ENCODE measurements at regions not wholly inside any gene's neighbourhood (a gene's known extent, or its start where the extent isn't known, plus 50 kb on each side); places are given as distances from the start of the nearest gene placed in this dataset.

DNA sequence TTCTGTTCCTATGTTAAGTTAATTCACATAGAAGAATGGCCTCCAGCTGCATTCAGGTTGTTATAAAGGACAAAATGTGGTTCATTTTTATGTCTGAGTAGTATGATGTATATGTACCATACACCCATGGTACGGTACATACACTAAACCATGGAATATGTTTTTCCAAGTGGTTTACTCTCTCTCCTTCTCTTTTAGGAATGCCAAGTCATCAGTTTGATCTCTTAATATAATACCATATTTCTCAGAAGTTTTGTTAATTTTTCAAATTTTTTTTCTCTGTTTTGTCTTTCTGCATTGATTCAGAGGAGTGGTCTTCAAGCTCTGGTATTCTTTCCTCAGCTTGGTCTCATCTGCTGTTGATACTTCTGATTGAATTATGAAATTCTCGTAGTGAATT lies 230.9 kb downstream of the DSEL start:
- TF ChIP-seq, protein P1, sequence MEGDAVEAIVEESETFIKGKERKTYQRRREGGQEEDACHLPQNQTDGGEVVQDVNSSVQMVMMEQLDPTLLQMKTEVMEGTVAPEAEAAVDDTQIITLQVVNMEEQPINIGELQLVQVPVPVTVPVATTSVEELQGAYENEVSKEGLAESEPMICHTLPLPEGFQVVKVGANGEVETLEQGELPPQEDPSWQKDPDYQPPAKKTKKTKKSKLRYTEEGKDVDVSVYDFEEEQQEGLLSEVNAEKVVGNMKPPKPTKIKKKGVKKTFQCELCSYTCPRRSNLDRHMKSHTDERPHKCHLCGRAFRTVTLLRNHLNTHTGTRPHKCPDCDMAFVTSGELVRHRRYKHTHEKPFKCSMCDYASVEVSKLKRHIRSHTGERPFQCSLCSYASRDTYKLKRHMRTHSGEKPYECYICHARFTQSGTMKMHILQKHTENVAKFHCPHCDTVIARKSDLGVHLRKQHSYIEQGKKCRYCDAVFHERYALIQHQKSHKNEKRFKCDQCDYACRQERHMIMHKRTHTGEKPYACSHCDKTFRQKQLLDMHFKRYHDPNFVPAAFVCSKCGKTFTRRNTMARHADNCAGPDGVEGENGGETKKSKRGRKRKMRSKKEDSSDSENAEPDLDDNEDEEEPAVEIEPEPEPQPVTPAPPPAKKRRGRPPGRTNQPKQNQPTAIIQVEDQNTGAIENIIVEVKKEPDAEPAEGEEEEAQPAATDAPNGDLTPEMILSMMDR (IDR thresholded peaks at IDR 0.05), result no peak
- no peak for TF ChIP-seq EZH2 (IDR thresholded peaks at IDR 0.05)
